ENCODE measurements at regions not wholly inside any gene's neighbourhood (a gene's known extent, or its start where the extent isn't known, plus 50 kb on each side); places are given as distances from the start of the nearest gene placed in this dataset.
"Not testable (repeated sequence)": the region's sequence is repeated elsewhere in the genome, so short reads cannot be mapped to it uniquely, and the experiment has no call there.

DNA sequence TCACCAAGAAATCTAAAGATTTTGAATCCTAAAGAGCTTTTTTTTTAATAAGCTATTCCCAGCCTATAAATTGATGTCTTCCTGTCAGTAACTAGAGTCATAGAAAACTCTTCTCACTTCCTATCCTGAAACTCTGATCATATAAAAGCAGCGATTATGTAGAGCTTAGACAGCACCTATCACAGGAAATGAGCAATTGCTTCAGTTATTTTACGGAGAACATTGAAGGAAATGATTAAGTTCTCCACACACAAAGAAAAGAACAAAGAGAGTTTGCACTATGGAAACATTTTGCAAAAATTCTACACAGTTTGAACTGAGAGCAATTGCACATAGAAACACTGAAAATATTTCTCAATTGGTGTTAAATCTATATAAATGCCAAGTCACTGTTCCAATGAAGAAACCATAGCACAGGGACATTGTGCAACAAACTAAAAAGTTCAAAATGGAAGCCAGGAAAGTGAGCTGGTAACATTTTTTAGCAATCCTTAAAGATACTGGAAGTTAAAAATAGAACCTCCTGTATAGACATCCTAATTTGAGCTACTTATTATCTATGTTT lies 291.5 kb upstream of the ARHGEF26 start:
- DNase-seq = no peak
- Mint-ChIP-seq H3K9me3 (no peaks in the 10 kb centered on the region), H3K4me3 (no peak overlapping the region), H3K27me3 (peaks cover 11% of the 10 kb centered on the region), H3K27ac (no peak overlapping the region), H3K4me1 (peaks cover 4% of the 10 kb centered on the region), H3K36me3 (no peaks in the 10 kb centered on the region)

DNA sequence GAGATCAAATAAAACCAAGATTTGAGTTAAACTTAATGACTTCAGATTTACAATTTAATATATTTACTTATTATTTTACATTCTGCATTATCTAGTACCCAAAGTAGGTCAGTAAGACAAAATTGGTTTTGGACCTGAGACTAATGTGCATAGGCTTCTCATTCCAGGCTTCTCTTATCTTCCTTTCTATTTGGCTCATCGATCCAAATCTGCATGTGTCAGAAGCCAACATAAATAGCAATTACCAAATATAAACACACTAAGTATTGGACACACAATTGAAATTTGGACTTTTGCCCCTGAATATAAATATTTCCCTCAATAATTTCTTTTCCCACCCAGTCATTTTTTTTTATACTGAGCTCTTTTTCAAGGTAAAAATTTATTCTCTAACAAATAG lies 290.6 kb upstream of the ARHGEF26 start:
- Mint-ChIP-seq H3K27me3 (peaks cover 11% of the 10 kb centered on the region), H3K9me3 (no peaks in the 10 kb centered on the region), H3K4me1 (peaks cover 4% of the 10 kb centered on the region), H3K4me3 (no peak overlapping the region), H3K27ac (no peak overlapping the region), H3K36me3 (no peaks in the 10 kb centered on the region)
- DNase-seq = no peak

DNA sequence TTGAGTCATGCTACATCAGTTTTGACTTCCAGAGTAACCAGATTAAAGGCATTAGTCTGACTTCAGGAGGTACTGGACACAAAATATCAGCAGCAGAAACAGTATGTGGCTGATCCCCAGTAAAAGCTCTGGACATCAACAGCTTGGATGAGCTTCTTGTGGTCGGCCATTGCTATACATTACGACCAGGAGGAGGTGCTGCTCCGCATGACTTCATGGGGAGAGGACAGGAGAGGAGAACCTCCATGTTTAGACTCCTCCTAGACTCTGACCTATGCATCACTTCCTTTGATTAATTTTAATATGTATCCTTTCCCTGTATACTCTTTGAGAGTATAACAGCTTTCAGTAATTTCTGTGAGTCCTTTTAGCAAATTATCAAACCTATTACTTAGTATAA lies 285.6 kb upstream of the ARHGEF26 start:
- no peaks in the 10 kb centered on the region for H3K9me3 Mint-ChIP-seq
- H3K27ac Mint-ChIP-seq = no peak overlapping the region
- peaks cover 5% of the 10 kb centered on the region for H3K27me3 Mint-ChIP-seq
- no peak overlapping the region for H3K4me3 Mint-ChIP-seq
- no peaks in the 10 kb centered on the region for H3K4me1 Mint-ChIP-seq
- no peak for DNase-seq
- H3K36me3 Mint-ChIP-seq = no peaks in the 10 kb centered on the region

DNA sequence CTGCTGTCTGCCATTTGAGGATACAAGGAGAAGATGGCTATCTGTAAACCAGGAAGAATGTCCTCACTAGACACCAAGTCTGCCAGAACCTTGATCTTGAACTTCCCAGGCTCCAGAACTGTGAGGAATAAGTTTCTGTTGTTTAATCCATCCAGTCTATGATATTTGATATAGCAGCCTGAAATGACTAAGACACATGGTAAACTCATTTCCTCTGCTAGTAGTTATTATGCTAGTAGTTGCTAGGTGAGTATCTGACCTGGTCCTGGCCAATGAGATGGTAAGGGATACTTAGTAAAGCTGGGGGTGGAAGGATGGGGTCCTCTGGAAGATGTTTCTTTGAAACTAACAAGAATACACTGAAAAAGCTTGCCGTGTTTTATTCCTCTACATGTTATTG lies 280.7 kb upstream of the ARHGEF26 start:
- no peak overlapping the region for H3K4me3 Mint-ChIP-seq
- DNase-seq = no peak
- peaks cover 9% of the 10 kb centered on the region for H3K27me3 Mint-ChIP-seq
- peaks cover 2% of the 10 kb centered on the region for H3K9me3 Mint-ChIP-seq
- no peaks in the 10 kb centered on the region for H3K36me3 Mint-ChIP-seq
- H3K27ac Mint-ChIP-seq = no peak overlapping the region
- no peaks in the 10 kb centered on the region for H3K4me1 Mint-ChIP-seq

DNA sequence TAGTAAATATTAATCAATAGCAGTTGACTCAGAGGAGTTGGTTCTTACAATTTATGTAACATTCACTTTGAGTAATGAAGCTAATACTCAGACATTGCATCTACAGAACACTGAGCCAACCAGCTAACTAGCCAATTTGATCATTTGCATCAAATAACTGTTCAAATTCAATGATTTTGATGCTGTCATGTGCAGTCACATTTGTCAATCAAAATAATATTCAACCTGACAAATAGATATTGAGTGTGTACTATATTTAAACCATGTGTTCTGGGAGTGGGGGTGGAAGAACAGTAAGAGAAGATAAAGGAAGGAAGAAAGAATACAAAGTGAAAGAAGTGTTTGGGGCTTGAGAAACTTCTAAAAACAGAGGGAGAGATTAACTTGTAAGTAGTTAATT lies 277.2 kb upstream of the ARHGEF26 start:
- Mint-ChIP-seq H3K27me3 (peaks cover 9% of the 10 kb centered on the region), H3K9me3 (peaks cover 2% of the 10 kb centered on the region), H3K27ac (no peak overlapping the region), H3K4me3 (no peak overlapping the region), H3K4me1 (no peaks in the 10 kb centered on the region), H3K36me3 (no peaks in the 10 kb centered on the region)
- no peak for DNase-seq

DNA sequence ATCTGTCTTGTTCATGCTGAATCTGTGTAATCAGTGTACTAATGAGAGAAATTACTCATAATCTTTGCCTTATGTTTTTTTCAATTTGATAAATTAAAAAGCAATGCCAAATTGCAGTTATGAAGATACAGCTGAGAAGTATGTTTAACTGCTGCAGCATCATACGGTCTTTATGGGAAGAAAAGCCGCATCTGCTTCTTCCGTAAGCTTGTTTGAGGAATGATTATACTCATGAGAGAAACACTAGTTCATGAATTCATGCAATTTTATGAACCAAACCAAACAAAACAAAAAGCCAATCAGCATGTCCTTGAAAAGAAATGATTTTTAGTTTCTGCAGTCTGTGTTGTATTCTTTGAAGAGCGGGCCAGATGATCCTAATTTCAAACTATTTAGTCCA lies 275.9 kb upstream of the ARHGEF26 start:
- Mint-ChIP-seq H3K4me3 (no peak overlapping the region), H3K27ac (no peak overlapping the region), H3K9me3 (peaks cover 2% of the 10 kb centered on the region), H3K27me3 (peaks cover 9% of the 10 kb centered on the region), H3K36me3 (no peaks in the 10 kb centered on the region), H3K4me1 (no peaks in the 10 kb centered on the region)
- DNase-seq = no peak

DNA sequence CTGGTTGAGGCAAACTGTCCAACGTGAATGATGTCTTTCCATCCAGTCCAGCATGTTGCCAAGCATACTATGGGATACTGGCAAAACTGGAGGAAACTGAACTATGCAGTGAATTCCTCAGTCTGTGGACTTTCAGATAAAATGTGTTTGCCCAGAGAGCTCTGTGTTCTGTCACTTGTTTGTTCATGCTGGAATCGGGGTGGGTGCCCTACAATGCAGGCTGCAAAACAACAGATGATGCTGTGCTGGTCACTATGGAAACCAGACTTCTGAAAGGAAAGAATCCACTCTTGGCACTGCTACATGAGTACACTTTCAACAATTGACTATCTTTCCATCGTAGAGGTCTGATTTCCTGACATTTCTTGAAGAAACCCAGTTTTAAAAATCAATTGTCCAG lies 272.5 kb upstream of the ARHGEF26 start:
- no peak for DNase-seq
- Mint-ChIP-seq H3K27me3 (no peaks in the 10 kb centered on the region), H3K9me3 (no peaks in the 10 kb centered on the region), H3K27ac (no peak overlapping the region), H3K4me3 (no peak overlapping the region), H3K4me1 (no peaks in the 10 kb centered on the region), H3K36me3 (no peaks in the 10 kb centered on the region)

DNA sequence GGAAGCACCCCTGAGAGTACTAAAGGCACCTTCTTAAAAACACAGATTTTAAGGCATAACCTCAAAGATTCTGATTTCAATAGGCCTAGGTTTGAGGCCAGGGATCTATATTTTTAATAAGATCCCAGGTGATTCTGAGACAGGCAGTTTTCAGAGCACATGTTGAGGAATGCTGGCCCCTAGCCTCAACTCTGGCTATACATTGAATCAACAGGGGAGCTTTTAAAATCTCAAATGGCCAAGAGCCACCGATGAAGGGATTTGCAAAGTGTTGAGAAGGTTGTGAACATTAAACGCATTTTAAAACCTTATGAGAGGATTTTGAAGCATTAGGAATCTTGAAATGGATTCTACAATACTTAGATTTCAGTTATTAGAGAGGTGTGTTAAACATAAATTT lies 268.8 kb upstream of the ARHGEF26 start:
- no peaks in the 10 kb centered on the region for H3K4me1 Mint-ChIP-seq
- H3K9me3 Mint-ChIP-seq = no peaks in the 10 kb centered on the region
- no peak overlapping the region for H3K4me3 Mint-ChIP-seq
- H3K27me3 Mint-ChIP-seq = peaks cover 4% of the 10 kb centered on the region
- DNase-seq = no peak
- no peak overlapping the region for H3K27ac Mint-ChIP-seq
- no peaks in the 10 kb centered on the region for H3K36me3 Mint-ChIP-seq

DNA sequence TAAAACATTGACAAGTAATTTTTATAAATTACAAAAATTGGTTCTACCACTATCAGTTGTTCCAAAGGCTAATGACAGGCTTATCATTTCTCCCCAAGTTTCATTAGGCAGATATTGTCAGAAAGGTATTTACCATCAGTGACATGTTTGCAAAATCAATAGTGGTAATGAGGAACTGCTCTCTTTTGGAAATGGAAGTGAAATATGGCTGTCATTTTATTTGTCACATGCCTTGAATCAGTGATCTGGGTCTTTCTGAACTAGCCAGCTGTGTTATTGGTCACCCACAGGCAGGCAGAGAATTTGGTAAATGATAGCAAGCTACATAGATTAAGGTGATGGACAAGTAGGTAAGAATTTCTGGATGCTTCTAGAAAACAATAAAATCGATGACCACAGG lies 268.0 kb upstream of the ARHGEF26 start:
- H3K4me1 Mint-ChIP-seq = no peaks in the 10 kb centered on the region
- no peaks in the 10 kb centered on the region for H3K36me3 Mint-ChIP-seq
- H3K27me3 Mint-ChIP-seq = peaks cover 6% of the 10 kb centered on the region
- no peak overlapping the region for H3K4me3 Mint-ChIP-seq
- DNase-seq = no peak
- no peaks in the 10 kb centered on the region for H3K9me3 Mint-ChIP-seq
- H3K27ac Mint-ChIP-seq = no peak overlapping the region

DNA sequence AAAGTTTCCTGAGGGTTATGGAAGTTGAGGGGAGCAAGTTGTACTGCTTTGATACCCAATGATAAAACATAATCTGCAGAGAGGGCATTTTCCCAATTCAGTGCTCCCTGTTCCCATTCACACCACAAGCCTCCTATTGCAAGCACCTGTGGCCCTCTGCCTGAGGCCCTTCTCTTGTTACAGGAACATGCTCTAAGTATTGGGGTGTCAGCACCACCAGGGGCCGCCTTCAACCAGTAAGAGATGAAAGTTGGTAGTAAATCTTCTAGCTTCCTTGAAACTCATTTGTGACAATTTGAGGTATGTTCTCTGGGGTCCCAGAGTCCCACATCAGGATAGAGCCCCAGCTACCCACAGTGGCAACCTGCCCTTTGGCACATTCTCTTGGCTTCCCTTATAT lies 265.4 kb upstream of the ARHGEF26 start:
- H3K27me3 Mint-ChIP-seq = peaks cover 6% of the 10 kb centered on the region
- no peak overlapping the region for H3K4me3 Mint-ChIP-seq
- no peaks in the 10 kb centered on the region for H3K4me1 Mint-ChIP-seq
- DNase-seq = no peak
- H3K9me3 Mint-ChIP-seq = no peaks in the 10 kb centered on the region
- H3K27ac Mint-ChIP-seq = no peak overlapping the region
- H3K36me3 Mint-ChIP-seq = no peaks in the 10 kb centered on the region

DNA sequence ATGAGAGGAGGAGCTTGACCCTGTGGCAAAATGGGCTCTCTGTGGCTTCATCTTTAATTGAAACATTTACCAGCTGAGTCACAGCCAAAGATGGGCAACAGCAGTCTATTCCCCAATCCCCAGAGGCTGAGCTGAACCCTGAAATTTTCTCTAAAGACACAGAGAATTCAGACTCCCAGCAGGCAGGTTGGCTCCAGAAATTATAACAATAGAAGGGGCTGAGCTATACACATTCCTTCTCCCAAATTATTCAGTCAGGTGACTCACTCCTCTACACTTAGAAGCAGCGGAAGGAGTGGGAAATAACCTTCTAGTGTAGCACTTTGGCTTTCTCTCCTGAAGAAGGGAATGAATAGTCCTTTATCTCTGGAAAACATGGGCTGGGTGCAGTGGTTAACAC lies 264.3 kb upstream of the ARHGEF26 start:
- H3K36me3 Mint-ChIP-seq = no peaks in the 10 kb centered on the region
- H3K4me3 Mint-ChIP-seq = no peak overlapping the region
- H3K27me3 Mint-ChIP-seq = peaks cover 6% of the 10 kb centered on the region
- DNase-seq = no peak
- H3K4me1 Mint-ChIP-seq = no peaks in the 10 kb centered on the region
- no peak overlapping the region for H3K27ac Mint-ChIP-seq
- no peaks in the 10 kb centered on the region for H3K9me3 Mint-ChIP-seq

DNA sequence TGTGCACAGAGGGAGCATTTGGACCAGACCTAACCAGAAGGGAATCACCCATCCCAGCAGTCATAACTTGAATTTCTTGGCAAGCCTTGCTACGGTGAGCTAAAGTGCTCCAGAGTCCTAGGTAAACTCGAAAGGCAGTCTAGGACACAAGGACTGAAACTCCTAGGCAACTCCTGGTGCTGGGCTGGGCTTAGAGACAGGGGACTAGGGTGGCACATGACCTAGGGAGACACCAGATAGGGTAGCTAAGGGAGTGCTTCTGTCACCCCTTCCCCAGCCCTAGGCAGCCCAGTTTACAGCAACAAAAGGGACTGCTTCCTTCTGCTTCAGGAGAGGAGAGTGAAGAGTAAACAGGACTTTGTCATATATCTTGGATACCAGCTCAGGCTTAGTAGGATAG lies 256.4 kb upstream of the ARHGEF26 start:
- Mint-ChIP-seq H3K4me1 (no peaks in the 10 kb centered on the region), H3K36me3 (no peaks in the 10 kb centered on the region), H3K4me3 (no peak overlapping the region), H3K9me3 (peaks cover 3% of the 10 kb centered on the region), H3K27me3 (peaks cover 13% of the 10 kb centered on the region), H3K27ac (no peak overlapping the region)
- no peak for DNase-seq

DNA sequence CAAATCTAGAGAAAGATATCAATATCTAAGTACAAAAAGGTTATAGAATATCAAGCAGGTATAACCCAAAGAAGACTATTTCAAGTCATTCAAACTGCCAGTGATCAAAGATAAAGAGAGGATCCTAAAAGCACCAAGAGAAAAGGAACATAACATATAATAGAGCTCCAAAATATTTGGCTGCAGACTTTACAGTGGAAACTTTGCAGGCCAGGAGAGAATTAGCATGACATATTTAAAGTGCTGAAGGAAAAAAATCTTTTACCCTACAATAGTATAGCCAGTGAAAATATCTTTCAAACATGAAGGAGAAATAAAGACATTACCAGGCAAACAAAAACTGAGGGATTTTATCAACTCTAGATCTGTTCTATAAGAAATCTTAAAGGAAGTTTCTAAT lies 254.3 kb upstream of the ARHGEF26 start:
- no peak overlapping the region for H3K27ac Mint-ChIP-seq
- no peaks in the 10 kb centered on the region for H3K36me3 Mint-ChIP-seq
- no peaks in the 10 kb centered on the region for H3K4me1 Mint-ChIP-seq
- DNase-seq = no peak
- peaks cover 18% of the 10 kb centered on the region for H3K27me3 Mint-ChIP-seq
- no peak overlapping the region for H3K4me3 Mint-ChIP-seq
- peaks cover 3% of the 10 kb centered on the region for H3K9me3 Mint-ChIP-seq

DNA sequence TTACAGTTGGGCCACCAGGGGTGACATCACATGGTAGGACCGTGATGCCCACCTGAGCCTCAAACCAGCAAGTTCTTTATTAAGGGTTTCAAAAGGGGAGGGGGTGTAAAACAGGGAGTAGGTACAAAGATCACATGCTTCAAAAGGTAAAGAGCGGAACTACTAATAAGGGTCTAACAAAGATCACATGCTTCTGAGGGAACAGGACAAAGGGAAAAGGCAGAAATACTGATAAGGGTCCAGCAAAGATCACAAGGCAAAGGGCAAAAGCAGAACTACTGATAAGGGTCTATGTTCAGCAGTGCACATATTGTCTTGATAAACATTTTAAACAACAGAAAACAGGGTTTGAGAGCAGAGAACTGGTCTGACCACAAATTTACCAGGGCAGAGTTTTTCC lies 246.8 kb upstream of the ARHGEF26 start:
- not testable (repeated sequence) for H3K4me1 Mint-ChIP-seq, H3K27me3 Mint-ChIP-seq, H3K27ac Mint-ChIP-seq, H3K4me3 Mint-ChIP-seq, DNase-seq, H3K36me3 Mint-ChIP-seq
- H3K9me3 Mint-ChIP-seq = peaks cover 10% of the 10 kb centered on the region

DNA sequence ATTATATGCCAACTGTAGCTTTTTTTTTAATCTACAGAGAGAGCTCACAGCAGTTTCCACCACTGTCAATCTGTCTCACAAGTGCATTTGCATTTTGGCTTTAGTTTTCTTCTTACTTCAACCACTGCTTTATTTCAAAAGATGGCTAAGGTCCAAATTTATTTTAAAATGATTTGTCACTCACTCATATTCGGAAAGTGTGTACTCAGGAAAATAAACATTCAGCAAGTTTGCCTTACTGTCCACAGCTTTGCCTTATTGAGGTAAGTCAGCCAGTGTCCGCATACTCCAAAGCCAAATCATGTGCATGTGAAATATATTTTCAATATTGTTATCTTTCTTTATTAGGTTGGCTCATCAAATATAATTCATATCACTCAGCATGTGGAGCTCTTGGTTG lies 240.7 kb upstream of the ARHGEF26 start:
- Mint-ChIP-seq H3K4me3 (no peak overlapping the region), H3K4me1 (no peaks in the 10 kb centered on the region), H3K27me3 (peaks cover 6% of the 10 kb centered on the region), H3K9me3 (no peaks in the 10 kb centered on the region), H3K27ac (no peak overlapping the region), H3K36me3 (no peaks in the 10 kb centered on the region)
- no peak for DNase-seq

DNA sequence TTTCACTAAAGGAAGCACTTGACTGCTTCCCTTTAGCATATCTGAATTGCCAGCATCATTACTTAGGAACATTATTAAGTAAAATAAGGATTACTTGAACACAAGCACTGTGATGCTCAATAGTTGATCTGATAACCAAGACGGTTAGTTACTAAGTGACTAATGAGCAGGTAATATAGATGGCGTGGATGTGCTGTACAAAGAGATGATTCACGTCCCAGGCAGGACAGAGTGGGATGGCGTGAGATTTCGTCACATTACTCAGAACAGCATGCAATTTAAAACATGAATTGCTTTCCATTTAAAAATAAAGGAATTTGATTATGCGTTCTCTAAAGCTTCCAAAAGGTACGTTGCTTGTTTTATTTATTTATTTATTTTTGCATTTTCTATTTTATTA lies 240.0 kb upstream of the ARHGEF26 start:
- no peaks in the 10 kb centered on the region for H3K9me3 Mint-ChIP-seq
- H3K36me3 Mint-ChIP-seq = no peaks in the 10 kb centered on the region
- H3K27me3 Mint-ChIP-seq = peaks cover 6% of the 10 kb centered on the region

DNA sequence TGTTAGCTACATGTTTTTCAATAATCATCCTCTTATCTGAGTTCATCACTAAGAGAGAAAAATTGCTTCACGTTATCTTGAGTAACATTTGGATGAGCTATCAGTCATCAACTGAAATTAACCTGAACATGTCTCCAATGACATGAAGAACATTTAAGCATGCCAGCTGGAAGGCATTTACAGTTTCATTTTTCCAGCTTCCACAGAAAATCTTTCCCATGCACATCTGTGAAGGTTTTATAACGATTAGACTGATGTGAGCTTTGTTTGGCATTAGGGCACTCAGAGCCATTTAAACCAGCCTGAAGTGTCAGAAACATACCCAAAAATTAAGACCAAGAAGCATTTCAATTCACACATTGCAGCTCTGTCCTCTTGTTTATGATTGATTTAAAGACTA lies 235.8 kb upstream of the ARHGEF26 start:
- Mint-ChIP-seq H3K27ac (no peak overlapping the region), H3K4me1 (no peaks in the 10 kb centered on the region), H3K27me3 (no peaks in the 10 kb centered on the region), H3K4me3 (no peak overlapping the region), H3K36me3 (no peaks in the 10 kb centered on the region), H3K9me3 (no peaks in the 10 kb centered on the region)
- DNase-seq = no peak

More for the DNA sequence above, 240.0 kb upstream of the ARHGEF26 start:
- Mint-ChIP-seq H3K4me3 (no peak overlapping the region), H3K4me1 (no peaks in the 10 kb centered on the region), H3K27ac (no peak overlapping the region)
- no peak for DNase-seq
